NT2/D1 (cell line): ENCODE measurements at regions not wholly inside any gene's neighbourhood (a gene's known extent, or its start where the extent isn't known, plus 50 kb on each side); places are given as distances from the start of the nearest gene placed in this dataset.
"Not testable (repeated sequence)": the region's sequence is repeated elsewhere in the genome, so short reads cannot be mapped to it uniquely, and the experiment has no call there.

Experiments used
- SUZ12 ChIP-seq: IDR thresholded peaks from 2 replicates; pipeline ENCODE4 v1.6.1; 2011; ENCODE audit not compliant: insufficient read length, insufficient read depth; ENCODE audit errors: extremely low read depth
- YY1 ChIP-seq: IDR thresholded peaks from 2 replicates; pipeline ENCODE4 v1.6.1; 2011; ENCODE audit not compliant: insufficient read length, insufficient read depth
- ZNF274 ChIP-seq: IDR thresholded peaks from 2 replicates; pipeline ENCODE4 v1.6.1; 2011; ENCODE audit warnings: mild to moderate bottlenecking, low read depth, low read length

GRCh38 chr2:63746548-63746947 lies 95.1 kb upstream of the UGP2 start:
- TF ChIP-seq YY1, SUZ12, ZNF274: not testable (repeated sequence)
